NT2/D1 (cell line): ENCODE measurements at regions not wholly inside any gene's neighbourhood (a gene's known extent, or its start where the extent isn't known, plus 50 kb on each side); places are given as distances from the start of the nearest gene placed in this dataset.

ENCODE experiments used
- SUZ12 ChIP-seq: IDR thresholded peaks from 2 replicates; pipeline ENCODE4 v1.6.1; 2011; ENCODE audit not compliant: insufficient read length, insufficient read depth; ENCODE audit errors: extremely low read depth
- YY1 ChIP-seq: IDR thresholded peaks from 2 replicates; pipeline ENCODE4 v1.6.1; 2011; ENCODE audit not compliant: insufficient read length, insufficient read depth
- ZNF274 ChIP-seq: IDR thresholded peaks from 2 replicates; pipeline ENCODE4 v1.6.1; 2011; ENCODE audit warnings: mild to moderate bottlenecking, low read depth, low read length

GRCh38 chrX:131216828-131217227, 72.3 kb downstream of the IGSF1 start:
- TF ChIP-seq ZNF274, result no peak
- no peak for TF ChIP-seq SUZ12
- TF ChIP-seq YY1, result no peak
